ENCODE measurements at regions not wholly inside any gene's neighbourhood (a gene's known extent, or its start where the extent isn't known, plus 50 kb on each side); places are given as distances from the start of the nearest gene placed in this dataset.
A peak's percentile ranks its signal among the peaks of the same experiment; 100 is the strongest.

GRCh38 chr3:159804726-159805410, 183.8 kb upstream of the IL12A start:
- TF ChIP-seq CTCF (IDR thresholded peaks at IDR 0.05 in 2 of 3, conservative IDR thresholded peaks at IDR 0.05 in 1 of 3; ENCODE audit: borderline replicate concordance in 1 of 3, insufficient read depth in 1 of 3, low read depth in 2 of 3, low read length in 2 of 3) (peak; percentile 89 to 94 (median 92)), MAX (IDR thresholded peaks at IDR 0.05) (no peak), EZH2 (IDR thresholded peaks at IDR 0.05) (no peak)

Measured in HCT116 (cell line).